ENCODE measurements at regions not wholly inside any gene's neighbourhood (a gene's known extent, or its start where the extent isn't known, plus 50 kb on each side); places are given as distances from the start of the nearest gene placed in this dataset.

GRCh38 chr6:71480577-71480976, 192.0 kb downstream of the OGFRL1 start:
- H3K9me3 Mint-ChIP-seq = no peaks in the 10 kb centered on the region
- peaks cover 30% of the 10 kb centered on the region for H3K4me1 Mint-ChIP-seq
- no peak overlapping the region for H3K4me3 Mint-ChIP-seq
- H3K27ac Mint-ChIP-seq = peak overlapping the region in 2 of 3 experiments; percentile 63 to 79
- no peaks in the 10 kb centered on the region for H3K36me3 Mint-ChIP-seq (ENCODE audit: low read depth)
- H3K27me3 Mint-ChIP-seq (ENCODE audit: low read depth) = no peaks in the 10 kb centered on the region
- TF ChIP-seq, protein P1, sequence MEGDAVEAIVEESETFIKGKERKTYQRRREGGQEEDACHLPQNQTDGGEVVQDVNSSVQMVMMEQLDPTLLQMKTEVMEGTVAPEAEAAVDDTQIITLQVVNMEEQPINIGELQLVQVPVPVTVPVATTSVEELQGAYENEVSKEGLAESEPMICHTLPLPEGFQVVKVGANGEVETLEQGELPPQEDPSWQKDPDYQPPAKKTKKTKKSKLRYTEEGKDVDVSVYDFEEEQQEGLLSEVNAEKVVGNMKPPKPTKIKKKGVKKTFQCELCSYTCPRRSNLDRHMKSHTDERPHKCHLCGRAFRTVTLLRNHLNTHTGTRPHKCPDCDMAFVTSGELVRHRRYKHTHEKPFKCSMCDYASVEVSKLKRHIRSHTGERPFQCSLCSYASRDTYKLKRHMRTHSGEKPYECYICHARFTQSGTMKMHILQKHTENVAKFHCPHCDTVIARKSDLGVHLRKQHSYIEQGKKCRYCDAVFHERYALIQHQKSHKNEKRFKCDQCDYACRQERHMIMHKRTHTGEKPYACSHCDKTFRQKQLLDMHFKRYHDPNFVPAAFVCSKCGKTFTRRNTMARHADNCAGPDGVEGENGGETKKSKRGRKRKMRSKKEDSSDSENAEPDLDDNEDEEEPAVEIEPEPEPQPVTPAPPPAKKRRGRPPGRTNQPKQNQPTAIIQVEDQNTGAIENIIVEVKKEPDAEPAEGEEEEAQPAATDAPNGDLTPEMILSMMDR (IDR thresholded peaks at IDR 0.05; ENCODE audit: unreplicated experiment in 3 of 3) = no peak

- H3K36me3 Mint-ChIP-seq (ENCODE audit: low read depth) = no peaks in the 10 kb centered on the region
- H3K9me3 Mint-ChIP-seq = no peaks in the 10 kb centered on the region
- TF ChIP-seq, protein P1 (IDR thresholded peaks at IDR 0.05; ENCODE audit: unreplicated experiment in 3 of 3) = no peak
- no peaks in the 10 kb centered on the region for H3K27me3 Mint-ChIP-seq (ENCODE audit: low read depth)
- H3K27ac Mint-ChIP-seq = peak overlapping the region in 2 of 3 experiments; percentile 63 to 79
- no peak overlapping the region for H3K4me3 Mint-ChIP-seq
- peaks cover 29% of the 10 kb centered on the region for H3K4me1 Mint-ChIP-seq
Measured at GRCh38 chr6:71481011-71481410, 192.4 kb downstream of the OGFRL1 start.

- TF ChIP-seq, protein P1 (IDR thresholded peaks at IDR 0.05; ENCODE audit: unreplicated experiment in 3 of 3) = no peak
- Mint-ChIP-seq H3K27me3 (ENCODE audit: low read depth) (no peaks in the 10 kb centered on the region), H3K36me3 (ENCODE audit: low read depth) (no peaks in the 10 kb centered on the region), H3K9me3 (no peaks in the 10 kb centered on the region), H3K27ac (peak overlapping the region in 1 of 3 experiments; percentile 63), H3K4me3 (no peak overlapping the region), H3K4me1 (peaks cover 29% of the 10 kb centered on the region)
Measured at GRCh38 chr6:71481801-71482200, 193.2 kb downstream of the OGFRL1 start.

GRCh38 chr6:71482742-71483141, 194.1 kb downstream of the OGFRL1 start:
- TF ChIP-seq, protein P1 (IDR thresholded peaks at IDR 0.05; ENCODE audit: unreplicated experiment in 3 of 3) = no peak
- Mint-ChIP-seq H3K4me3 (no peak overlapping the region), H3K27ac (no peak overlapping the region), H3K36me3 (ENCODE audit: low read depth) (no peaks in the 10 kb centered on the region), H3K27me3 (ENCODE audit: low read depth) (no peaks in the 10 kb centered on the region), H3K9me3 (no peaks in the 10 kb centered on the region), H3K4me1 (peaks cover 34% of the 10 kb centered on the region)

GRCh38 chr6:71486461-71486860, 197.8 kb downstream of the OGFRL1 start:
- Mint-ChIP-seq H3K27ac (no peak overlapping the region), H3K9me3 (no peaks in the 10 kb centered on the region), H3K27me3 (ENCODE audit: low read depth) (no peaks in the 10 kb centered on the region), H3K36me3 (ENCODE audit: low read depth) (no peaks in the 10 kb centered on the region), H3K4me1 (peaks cover 40% of the 10 kb centered on the region), H3K4me3 (no peak overlapping the region)
- TF ChIP-seq, protein P1 (IDR thresholded peaks at IDR 0.05; ENCODE audit: unreplicated experiment in 3 of 3) = no peak

DNA sequence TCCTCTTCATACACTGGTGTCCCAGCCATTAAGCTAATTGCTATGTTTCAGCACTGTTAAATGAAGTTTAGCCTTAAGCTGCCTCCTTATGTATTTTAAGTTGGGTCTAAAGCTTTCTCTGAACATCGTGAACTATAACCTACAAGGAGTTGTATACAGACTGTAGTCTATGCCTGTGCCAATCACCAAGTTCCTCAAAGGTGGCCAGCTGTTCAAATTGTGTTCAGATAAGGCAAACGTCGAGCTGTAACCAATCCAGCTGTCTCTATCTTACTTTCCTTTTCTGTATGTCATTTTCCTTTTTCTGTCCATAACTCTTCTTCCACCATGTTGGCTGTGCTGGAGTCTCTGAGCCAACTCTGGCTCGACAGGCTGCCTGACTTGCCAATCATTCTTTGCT, 199.6 kb downstream of the OGFRL1 start:
- peak overlapping the region; percentile 24 to 63 (median 30) for H3K27ac Mint-ChIP-seq
- H3K9me3 Mint-ChIP-seq = no peaks in the 10 kb centered on the region
- H3K4me1 Mint-ChIP-seq = peaks cover 43% of the 10 kb centered on the region
- no peaks in the 10 kb centered on the region for H3K36me3 Mint-ChIP-seq (ENCODE audit: low read depth)
- no peaks in the 10 kb centered on the region for H3K27me3 Mint-ChIP-seq (ENCODE audit: low read depth)
- no peak overlapping the region for H3K4me3 Mint-ChIP-seq
- TF ChIP-seq, protein P1 (IDR thresholded peaks at IDR 0.05; ENCODE audit: unreplicated experiment in 3 of 3) = no peak
